IMR-90 (cell line): ENCODE measurements at regions not wholly inside any gene's neighbourhood (a gene's known extent, or its start where the extent isn't known, plus 50 kb on each side); places are given as distances from the start of the nearest gene placed in this dataset.

Experiments
- ATAC-seq: fragments of 200-7000 bp; cut with Tn5 transposase; 2 replicates; pipeline ENCODE4 v1.9.1; 2020; ENCODE audit warnings: low read depth, mild to moderate bottlenecking, moderate library complexity
- BruUV-seq: library from RNA; stranded (reverse); fragments of 400-500 nt; replicated peaks from 2 replicates; lab custom pipeline; 2021; lab: Mats Ljungman, UMichigan
- CTCF ChIA-PET: fragments of 300-600 bp; formaldehyde crosslinking; extraction: SDS; loops from one replicate; lab custom pipeline; 2021; ENCODE audit warnings: antibody characterized with exemption; lab: Yijun Ruan, JAX
- POLR2A ChIA-PET: fragments of 300-600 bp; sonication (Branson Sonifier 250); formaldehyde crosslinking; loops from one replicate; lab custom pipeline; 2022; ENCODE audit warnings: antibody characterized with exemption; ENCODE audit not compliant: unreplicated experiment; lab: Charles Lee
- DNase-seq: peaks from one replicate; pipeline ENCODE4 v3.0.0; 2013
- H2AFZ ChIP-seq: replicated peaks from 2 replicates; pipeline ENCODE3; 2013; ENCODE audit warnings: low read length, mild to moderate bottlenecking; ENCODE audit not compliant: poor library complexity
- H2AK5ac ChIP-seq: 2 replicates; pipeline ENCODE4 v1.6.1; 2013; ENCODE audit warnings: low read depth, low read length, inconsistent platforms
- H2AK9ac ChIP-seq: replicated peaks from 2 replicates; pipeline ENCODE3; 2013; ENCODE audit warnings: mild to moderate bottlenecking, low read depth, low read length, moderate library complexity; ENCODE audit not compliant: poor library complexity
- H2BK120ac ChIP-seq: 2 replicates; pipeline ENCODE4 v1.6.1; 2013; ENCODE audit warnings: low read depth, low read length, inconsistent platforms
- H2BK15ac ChIP-seq: 3 replicates; pipeline ENCODE4 v1.6.1; 2013; ENCODE audit warnings: low read depth, low read length, inconsistent platforms
- H2BK20ac ChIP-seq: 2 replicates; pipeline ENCODE4 v1.6.1; 2013; ENCODE audit warnings: low read depth, mild to moderate bottlenecking, inconsistent platforms, low read length, moderate library complexity
- H2BK5ac ChIP-seq: 2 replicates; pipeline ENCODE4 v1.6.1; 2013; ENCODE audit warnings: mild to moderate bottlenecking, low read depth, low read length, inconsistent platforms; ENCODE audit not compliant: poor library complexity, severe bottlenecking
- H3K14ac ChIP-seq: replicated peaks from 2 replicates; pipeline ENCODE4 v1.6.1; 2013; ENCODE audit warnings: low read depth, low read length, inconsistent platforms
- H3K18ac ChIP-seq: 2 replicates; pipeline ENCODE4 v1.6.1; 2013; ENCODE audit warnings: low read depth, low read length, control low read depth
- H3K23ac ChIP-seq: 2 replicates; pipeline ENCODE4 v1.6.1; 2013; ENCODE audit warnings: low read depth, low read length, inconsistent platforms
- H3K27ac ChIP-seq: 2 replicates; pipeline ENCODE4 v1.5.1; 2013; ENCODE audit warnings: mild to moderate bottlenecking, control low read depth, low read length; ENCODE audit not compliant: insufficient read depth
- H3K27me3 ChIP-seq: 2 replicates; pipeline ENCODE4 v1.6.1; 2013; ENCODE audit warnings: low read length; ENCODE audit not compliant: control insufficient read depth, insufficient read depth
- H3K36me3 ChIP-seq: 2 replicates; pipeline ENCODE4 v1.6.1; 2013; ENCODE audit warnings: low read length, mixed read lengths; ENCODE audit not compliant: control insufficient read depth, insufficient read depth
- H3K4ac ChIP-seq: 2 replicates; pipeline ENCODE4 v1.6.1; 2013; ENCODE audit warnings: low read depth, low read length, inconsistent platforms
- H3K4me1 ChIP-seq: 2 replicates; pipeline ENCODE4 v1.6.1; 2013; ENCODE audit warnings: low read length, mixed read lengths; ENCODE audit not compliant: control insufficient read depth, insufficient read depth
- H3K4me2 ChIP-seq: 2 replicates; pipeline ENCODE4 v1.6.1; 2013; ENCODE audit warnings: low read depth, mild to moderate bottlenecking, control low read depth, low read length, moderate library complexity
- H3K4me3 ChIP-seq: 2 replicates; pipeline ENCODE4 v1.5.1; 2013; ENCODE audit warnings: low read depth, mild to moderate bottlenecking, control low read depth, low read length, moderate library complexity; ENCODE audit not compliant: insufficient read depth
- H3K56ac ChIP-seq: 2 replicates; pipeline ENCODE4 v1.6.1; 2013; ENCODE audit warnings: low read length, inconsistent platforms; ENCODE audit not compliant: insufficient read depth; ENCODE audit errors: extremely low read depth
- H3K79me1 ChIP-seq, 2 experiments: 2 replicates each; pipeline ENCODE4 v1.6.1; 2013; ENCODE audit warnings: low read length in 2 of 2, inconsistent platforms in 1 of 2, low read depth in 1 of 2
- H3K9ac ChIP-seq: 2 replicates; pipeline ENCODE4 v1.6.1; 2013; ENCODE audit warnings: low read depth, low read length, control low read depth
- H3K9me1 ChIP-seq: 2 replicates; pipeline ENCODE4 v1.6.1; 2013; ENCODE audit warnings: low read length, inconsistent platforms; ENCODE audit not compliant: insufficient read depth
- H3K9me3 ChIP-seq: 2 replicates; pipeline ENCODE4 v1.6.1; 2013; ENCODE audit warnings: low read length; ENCODE audit not compliant: control insufficient read depth, insufficient read depth
- H4K20me1 ChIP-seq: 2 replicates; pipeline ENCODE4 v1.6.1; 2013; ENCODE audit warnings: low read length, inconsistent platforms; ENCODE audit not compliant: insufficient read depth
- H4K5ac ChIP-seq: 2 replicates; pipeline ENCODE4 v1.6.1; 2013; ENCODE audit warnings: mild to moderate bottlenecking, low read depth, low read length, control low read depth
- H4K8ac ChIP-seq, 2 experiments: 2 replicates each; pipeline ENCODE4 v1.6.1; 2013; ENCODE audit warnings: low read depth in 2 of 2, low read length in 2 of 2, control low read depth in 1 of 2, inconsistent platforms in 1 of 2
- H4K91ac ChIP-seq: 2 replicates; pipeline ENCODE4 v1.6.1; 2013; ENCODE audit warnings: low read depth, low read length, inconsistent platforms; ENCODE audit not compliant: insufficient read depth
- SMC3 ChIP-seq: fragments of 150-350 bp; IDR thresholded peaks from 2 replicates; pipeline ENCODE4 v1.6.1; 2016; ENCODE audit warnings: low read depth, mild to moderate bottlenecking, antibody characterized with exemption, low read length, moderate library complexity
- WGBS, 2 experiments: methylation state at CpG; one replicate each; pipeline versions ENCODE4 v1.1.5 to v1.1.7; 2013; ENCODE audit warnings: missing lambda C conversion rate in 2 of 2; ENCODE audit not compliant: insufficient read length in 1 of 2; ENCODE audit errors: extremely low coverage in 2 of 2; 5-methylcytosine and 5-hydroxymethylcytosine counted together
- dilution Hi-C: fragments of 300-500 bp; cut with HindIII; formaldehyde crosslinking; loops from one replicate; pipeline ENCODE4 v1.14.3; 2018; ENCODE audit warnings: low sequenced_read_pairs; ENCODE audit not compliant: unreplicated experiment
- in situ Hi-C: fragments of 300-500 bp; cut with MboI; formaldehyde crosslinking; loops from 3 replicates; pipeline ENCODE4 v1.14.3; 2019; ENCODE audit warnings: low sequenced_read_pairs, inconsistent platforms, mixed read lengths
- intact Hi-C: fragments of 100-400 bp; cut with micrococcal nuclease; formaldehyde crosslinking; loops from 2 replicates; pipeline ENCODE4 v1.10.0; 2022

- no peak overlapping the region for H3K4me2 ChIP-seq
- ATAC-seq = no peak
- no peak overlapping the region for H3K4ac ChIP-seq
- H3K9me1 ChIP-seq = no peaks in the 10 kb centered on the region
- H3K9me3 ChIP-seq = no peaks in the 10 kb centered on the region
- whole genome bisulfite sequencing, 2 experiments = 90% methylated on average over 2 of the region's 11 CpGs; no CpG with 5 or more reads in 1 of the 2 experiments
- H4K20me1 ChIP-seq = no peaks in the 10 kb centered on the region
- no peak overlapping the region for H3K14ac ChIP-seq
- H4K5ac ChIP-seq = no peak overlapping the region
- DNase-seq = no peak
- no peak overlapping the region for H2BK5ac ChIP-seq
- no peak overlapping the region for H4K8ac ChIP-seq
- no peak overlapping the region for H3K23ac ChIP-seq
- TF ChIP-seq SMC3 = no peak
- H2AK5ac ChIP-seq = no peak overlapping the region
- dilution Hi-C loops (no loop called here), in situ Hi-C loops (no loop called here), intact Hi-C loops (no loop called here)
- H3K56ac ChIP-seq = no peak overlapping the region
- POLR2A ChIA-PET = no interaction called here
- H2AK9ac ChIP-seq = no peak overlapping the region
- BruUV-seq = no TSS peak
- no peak overlapping the region for H3K18ac ChIP-seq
- no peak overlapping the region for H2BK20ac ChIP-seq
- no peak overlapping the region for H3K4me3 ChIP-seq
- H3K27ac ChIP-seq = no peak overlapping the region
- peaks cover 3% of the 10 kb centered on the region; the same call in 1 of the 2 replicates for H3K27me3 ChIP-seq
- no peak overlapping the region for H3K9ac ChIP-seq
- CTCF ChIA-PET = interaction anchor here (1.5 kb wide), 1 partner anchor 508 kb away, joined by 5 read pairs; no protein-coding TSS in a partner anchor
- H2BK15ac ChIP-seq = no peak overlapping the region
- H3K79me1 ChIP-seq = no peaks in the 10 kb centered on the region
- H2BK120ac ChIP-seq = no peak overlapping the region
- H3K36me3 ChIP-seq = no peaks in the 10 kb centered on the region
- H4K91ac ChIP-seq = no peak overlapping the region
- H2AFZ ChIP-seq = no peak overlapping the region
- H3K4me1 ChIP-seq = no peaks in the 10 kb centered on the region
These were observed 53.2 kb upstream of the SOD1 start for GRCh38 chr21:31606081-31606874.
